IPS-NIHi7 (cell line): ENCODE measurements at regions not wholly inside any gene's neighbourhood (a gene's known extent, or its start where the extent isn't known, plus 50 kb on each side); places are given as distances from the start of the nearest gene placed in this dataset.
"Not testable (repeated sequence)": the region's sequence is repeated elsewhere in the genome, so short reads cannot be mapped to it uniquely, and the experiment has no call there.

Source experiments
- DNase-seq: peaks from one replicate; pipeline ENCODE4 v3.0.0; 2012; ENCODE audit warnings: mixed read lengths; ENCODE audit errors: extremely low spot score

DNA sequence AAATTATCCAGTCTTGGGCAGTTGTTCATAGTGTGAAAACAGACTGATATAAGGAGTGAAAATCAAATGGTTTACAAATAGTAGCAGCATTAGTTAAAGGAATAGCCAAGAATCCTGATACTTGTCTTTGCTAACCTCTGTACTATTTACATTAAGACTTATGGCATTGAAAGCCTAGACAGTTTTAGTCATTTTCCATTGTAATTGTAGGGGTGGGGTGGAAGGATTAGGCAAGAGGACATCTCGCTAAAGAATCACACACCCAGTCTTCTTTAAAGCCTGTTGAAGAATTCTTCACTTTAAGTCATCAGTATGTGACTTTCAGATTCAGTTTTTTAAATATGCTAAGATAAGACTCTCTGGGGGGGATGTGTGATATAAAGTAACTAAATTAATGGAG is 207.5 kb upstream of the PHACTR1 start:
- no peak for DNase-seq

DNA sequence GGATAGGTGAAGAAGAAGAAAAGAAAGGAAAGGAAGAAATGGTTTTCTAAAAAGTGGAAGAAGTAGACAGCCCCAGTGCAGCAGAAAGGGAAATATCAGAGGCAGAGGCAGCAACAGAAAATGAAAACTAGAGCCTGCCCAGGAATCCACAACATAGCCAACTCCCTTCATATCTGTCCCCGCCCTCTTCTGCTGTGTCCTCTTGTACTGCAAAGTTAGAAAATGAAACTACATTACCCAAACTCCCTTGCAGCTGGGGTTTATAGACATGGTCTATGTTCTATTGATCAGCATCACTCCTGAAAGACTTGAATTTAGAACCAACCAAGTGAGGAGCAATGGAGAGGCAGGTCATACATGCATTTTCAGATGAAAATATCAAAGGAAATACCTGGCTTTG is 200.5 kb upstream of the PHACTR1 start:
- DNase-seq: no peak

DNA sequence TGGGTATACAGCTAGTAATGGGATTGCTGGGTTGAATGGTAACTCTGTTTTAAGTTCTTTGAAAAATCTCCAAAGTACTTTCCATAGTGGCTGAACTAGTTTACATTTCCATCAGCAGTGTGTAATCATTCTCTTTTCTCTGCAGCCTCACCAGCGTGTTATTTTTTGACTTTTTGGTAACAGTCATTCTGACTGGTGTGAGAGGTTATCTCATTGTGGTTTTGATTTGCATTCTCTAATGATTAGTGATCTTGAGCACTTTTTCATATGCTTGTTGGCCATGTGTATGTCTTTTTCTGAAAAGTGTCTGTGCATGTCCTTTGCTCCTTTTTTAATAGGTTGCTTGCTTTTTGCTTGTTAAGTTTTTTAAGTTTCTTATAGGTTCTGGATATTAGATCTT is 194.2 kb upstream of the PHACTR1 start:
- no peak for DNase-seq

DNA sequence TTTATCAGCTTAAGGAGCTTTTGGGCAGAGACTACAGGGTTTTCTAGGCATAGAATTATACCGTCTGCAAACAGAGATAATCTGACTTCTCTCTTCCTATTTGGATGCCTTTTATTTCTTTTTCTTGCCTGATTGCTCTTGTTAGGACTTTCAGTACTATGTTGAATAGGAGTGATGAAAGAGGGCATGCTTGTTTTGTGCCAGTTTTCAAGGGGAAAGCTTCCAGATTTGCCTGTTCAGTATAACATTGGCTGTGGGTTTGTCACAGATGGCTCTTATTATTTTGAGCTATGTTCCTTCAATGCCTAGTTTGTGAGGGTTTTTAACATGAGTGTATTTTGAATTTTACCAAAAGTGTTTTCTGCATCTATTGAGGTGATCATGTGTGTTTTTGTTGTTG is 192.8 kb upstream of the PHACTR1 start:
- DNase-seq: no peak

DNA sequence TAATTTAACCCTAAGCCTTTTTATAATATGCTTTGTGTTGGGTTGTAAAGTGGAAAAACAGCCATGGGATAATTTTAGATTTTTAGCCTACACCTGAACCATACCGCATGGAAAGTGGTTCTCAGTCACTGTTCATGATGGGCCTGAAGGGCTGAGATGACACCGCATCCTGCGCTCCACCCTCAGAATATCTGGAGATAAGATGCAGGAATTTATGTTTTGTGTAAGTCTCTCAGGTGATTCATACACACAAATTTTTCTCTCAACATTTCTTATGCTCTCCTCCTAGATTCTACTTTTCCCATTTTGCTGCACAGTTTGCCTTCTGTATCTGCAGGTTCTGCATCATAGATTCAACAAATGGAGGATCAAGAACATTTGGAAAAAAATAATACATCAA is 191.3 kb upstream of the PHACTR1 start:
- no peak for DNase-seq

DNA sequence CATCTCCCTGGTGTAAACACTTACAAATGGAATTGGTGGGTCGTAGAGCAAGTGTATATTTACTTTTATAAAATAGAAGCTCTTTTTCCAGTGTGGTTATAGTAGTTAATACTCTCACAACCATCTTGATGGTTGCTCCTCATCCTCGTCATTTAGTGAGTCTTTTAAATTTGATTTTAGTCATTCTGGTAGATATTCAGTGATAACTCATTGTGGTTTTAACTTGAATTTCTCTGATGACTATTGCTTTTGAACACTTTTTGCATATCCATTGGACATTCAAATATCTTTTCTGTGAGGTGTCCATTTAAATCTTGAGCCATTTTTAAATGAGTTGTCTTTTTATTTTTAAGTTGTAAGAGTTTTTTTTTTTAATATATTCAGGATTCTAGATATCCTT is 189.2 kb upstream of the PHACTR1 start:
- DNase-seq: no peak

DNA sequence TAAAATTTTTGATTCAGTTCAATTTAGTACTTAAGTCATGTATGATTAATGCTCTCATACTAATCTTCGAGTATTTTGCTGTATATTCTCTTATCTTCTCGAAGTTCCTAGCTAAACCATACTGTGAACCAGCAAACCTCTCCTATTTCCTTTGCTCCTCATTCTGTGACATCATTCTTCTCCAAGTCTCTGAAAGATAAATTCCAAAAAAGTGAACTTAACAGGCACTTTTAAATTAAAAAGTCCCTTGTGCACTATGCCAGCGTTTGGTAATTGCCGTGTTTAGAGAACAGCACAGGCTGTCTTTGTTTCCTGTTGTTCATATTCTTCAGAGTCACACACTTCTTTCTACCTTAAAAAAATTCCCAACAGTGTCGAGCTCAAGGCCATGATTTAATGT is 188.4 kb upstream of the PHACTR1 start:
- no peak for DNase-seq

DNA sequence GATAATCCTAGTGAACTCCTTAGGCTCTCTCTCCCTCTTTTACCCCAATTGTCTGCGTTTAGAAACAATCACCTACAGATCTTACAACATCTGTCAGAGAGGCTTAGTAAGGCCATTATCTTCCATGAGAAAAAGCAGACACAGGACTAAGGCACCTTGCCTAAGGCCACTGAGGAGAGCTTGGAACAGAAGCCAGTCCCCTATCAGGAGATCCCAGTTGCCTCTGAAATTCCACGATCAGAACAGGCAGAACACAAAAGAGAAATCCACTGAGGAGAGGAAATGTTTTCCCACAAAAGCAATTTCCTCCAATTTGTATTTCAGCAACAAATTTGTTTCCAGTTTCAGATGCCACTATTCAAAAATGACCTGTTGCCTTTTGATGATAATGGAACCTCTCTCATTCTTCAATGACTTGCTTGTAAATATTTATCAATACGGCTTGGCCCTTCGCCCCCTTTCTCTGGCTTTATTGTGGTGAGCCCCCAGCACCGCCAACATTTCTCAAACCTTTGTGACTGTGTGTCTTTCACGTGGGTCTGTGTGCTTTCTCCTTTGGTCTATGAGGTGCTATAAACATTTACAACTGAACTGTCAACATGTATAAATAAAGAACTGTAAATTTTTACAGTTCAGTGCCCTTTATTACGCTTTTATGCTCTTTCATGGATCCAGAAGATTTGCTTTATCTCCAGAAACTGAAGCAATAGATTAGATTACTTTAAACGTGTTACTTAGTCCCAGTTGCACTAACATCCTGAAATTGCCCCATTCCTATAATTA is 187.8 kb upstream of the PHACTR1 start:
- DNase-seq: no peak

DNA sequence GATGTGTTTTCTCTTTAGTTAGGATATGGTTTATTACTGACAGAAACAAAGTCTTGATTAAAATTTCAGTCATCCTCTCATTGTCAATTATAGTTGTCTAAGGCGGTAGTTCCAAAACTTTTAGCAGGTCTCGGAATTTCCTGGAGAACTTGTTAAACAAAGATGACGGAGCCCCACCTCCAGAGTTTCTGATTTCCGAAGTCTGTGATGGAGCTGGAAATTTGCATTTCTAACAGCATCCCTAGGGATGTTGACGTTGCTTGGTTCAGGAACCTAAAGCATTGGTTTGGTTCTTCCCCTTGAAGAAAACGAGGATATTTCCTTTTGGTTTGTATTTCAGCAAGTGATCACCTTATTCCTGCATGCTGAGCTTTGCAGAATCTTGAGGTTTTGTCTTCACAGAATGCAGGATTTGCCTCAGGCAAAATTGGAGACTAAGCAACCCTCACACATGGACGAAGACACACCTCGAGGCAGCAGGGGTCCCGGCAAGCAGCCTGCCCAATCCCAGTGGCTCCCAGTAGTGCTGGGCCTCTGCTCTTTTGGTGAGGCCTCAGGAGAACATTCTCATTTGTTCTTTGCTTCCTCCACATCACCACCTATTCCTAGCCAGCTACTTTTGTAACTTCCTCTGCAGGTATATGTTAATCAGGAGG is 187.1 kb upstream of the PHACTR1 start:
- no peak for DNase-seq

DNA sequence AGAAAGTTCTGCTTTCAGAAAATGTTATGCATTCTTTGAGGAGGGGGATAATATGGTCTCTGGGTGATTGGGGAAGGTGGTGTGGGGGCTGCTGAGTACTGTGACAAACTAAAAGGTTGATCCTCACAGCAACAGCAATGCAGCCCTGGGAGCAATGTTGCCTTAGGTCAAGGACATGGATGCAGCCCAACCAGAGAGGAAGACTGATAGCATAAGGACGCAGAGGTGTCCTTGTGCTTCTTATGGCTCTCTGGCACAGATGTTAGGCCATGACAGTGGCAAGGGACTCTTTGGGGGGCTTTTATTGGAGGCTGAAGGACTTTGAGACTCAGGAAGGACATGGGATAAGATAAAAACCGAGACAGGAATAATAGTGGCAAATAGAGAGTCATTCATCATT is 186.2 kb upstream of the PHACTR1 start:
- no peak for DNase-seq

DNA sequence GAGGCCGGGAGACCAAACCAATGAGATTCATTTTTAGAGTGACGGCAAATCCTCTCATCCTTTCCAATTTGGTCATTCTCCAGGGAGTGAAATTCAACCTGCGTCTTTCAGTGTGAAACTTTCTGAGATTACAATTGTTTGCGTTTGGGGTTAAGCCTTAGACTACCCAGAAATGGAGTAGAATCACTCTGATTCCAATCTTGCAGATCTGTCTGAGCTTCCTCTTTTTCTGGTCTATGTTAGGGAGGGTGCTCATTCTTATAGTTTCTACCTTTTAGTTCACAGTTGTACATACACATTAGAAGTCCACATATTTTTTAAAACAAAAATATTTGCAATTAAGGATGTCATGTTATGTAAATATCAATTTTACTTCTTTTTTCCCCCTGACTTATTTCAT is 183.0 kb upstream of the PHACTR1 start:
- DNase-seq: no peak

DNA sequence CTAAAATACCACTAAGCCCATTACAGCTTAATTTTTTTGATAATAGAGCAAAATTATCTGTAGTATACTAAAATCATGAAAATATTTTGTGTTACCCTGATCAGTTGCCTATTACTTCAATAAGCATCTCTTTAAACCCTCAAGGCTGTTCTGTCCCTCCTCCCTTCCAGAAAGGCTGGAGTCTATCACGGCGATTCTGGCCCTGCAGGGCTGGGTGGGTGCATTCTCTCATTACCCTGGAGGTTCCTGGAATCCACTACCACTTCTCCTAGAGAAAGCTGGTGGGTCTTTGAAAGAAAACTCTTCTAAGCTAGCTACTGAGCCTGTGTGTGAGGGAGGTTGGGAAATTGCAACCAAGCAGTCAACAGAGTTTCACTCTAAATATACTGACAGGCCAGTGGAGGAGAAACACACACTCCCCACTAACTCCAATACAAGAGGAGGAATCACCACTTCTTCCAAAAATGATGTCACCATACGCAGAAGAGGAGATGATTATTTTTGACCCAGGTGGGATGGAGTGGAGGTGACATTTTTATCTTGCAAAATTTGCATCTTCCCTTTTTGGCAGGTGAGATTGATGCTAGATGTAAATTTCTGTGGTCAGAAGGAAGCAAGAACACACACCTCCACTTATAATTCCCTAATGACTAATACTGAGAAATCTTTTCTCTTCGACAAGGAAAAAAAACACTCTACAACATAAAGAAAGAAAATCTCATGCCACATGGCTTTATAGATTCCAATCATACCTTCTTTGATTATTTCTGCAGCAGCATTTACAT is 182.3 kb upstream of the PHACTR1 start:
- DNase-seq: no peak

DNA sequence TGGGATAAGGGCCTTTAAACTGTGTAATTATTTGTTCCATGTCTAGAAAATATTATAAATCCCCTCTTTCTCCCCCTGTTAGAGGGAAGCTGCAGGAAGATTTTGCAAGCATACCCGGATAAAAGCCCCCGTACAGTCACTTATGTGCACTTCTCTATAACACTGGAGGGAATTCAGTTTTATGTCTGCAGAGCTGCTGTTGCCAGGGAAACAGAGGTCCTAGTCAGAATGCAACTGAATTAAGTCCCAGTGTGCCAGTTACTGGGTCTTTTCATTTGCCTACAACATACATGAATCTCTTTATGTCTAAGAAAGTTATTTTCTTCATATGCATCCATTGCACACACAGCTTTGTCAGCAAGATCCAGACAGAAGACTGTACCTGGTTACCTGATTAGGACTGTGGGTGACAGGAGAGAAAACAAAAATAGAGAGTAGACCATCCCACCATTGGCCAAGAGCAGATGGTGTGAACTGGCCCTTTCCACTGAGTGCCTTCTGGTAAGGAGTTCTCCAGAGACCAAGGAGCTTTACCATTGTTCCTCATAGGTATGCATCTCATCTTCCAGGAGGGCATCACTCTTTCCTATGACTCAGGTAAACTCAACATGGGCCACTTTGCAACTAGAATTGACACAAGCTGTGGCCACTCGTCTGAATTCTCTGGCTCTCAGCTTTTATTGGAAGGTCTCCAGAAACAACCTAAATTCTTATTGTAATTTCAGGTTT is 180.8 kb upstream of the PHACTR1 start:
- DNase-seq: no peak

DNA sequence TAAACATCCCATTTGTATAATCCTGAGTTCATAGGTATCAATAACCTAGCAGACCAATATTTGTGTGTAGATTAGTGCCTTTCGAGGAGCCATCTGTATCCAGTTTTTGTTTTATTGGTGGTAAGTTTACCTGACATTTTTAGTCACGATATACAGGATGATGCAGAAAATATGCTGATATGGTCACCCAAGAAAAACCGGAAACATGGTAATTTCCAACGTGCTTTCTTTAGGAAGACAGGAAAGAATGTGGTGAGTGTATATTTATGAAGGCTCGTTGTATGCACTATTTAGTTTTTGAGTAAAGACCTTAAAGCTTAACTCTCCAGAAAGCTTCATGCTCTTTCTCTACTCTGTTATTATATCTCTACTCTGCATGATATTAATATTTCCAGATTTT is 180.2 kb upstream of the PHACTR1 start:
- DNase-seq: no peak

DNA sequence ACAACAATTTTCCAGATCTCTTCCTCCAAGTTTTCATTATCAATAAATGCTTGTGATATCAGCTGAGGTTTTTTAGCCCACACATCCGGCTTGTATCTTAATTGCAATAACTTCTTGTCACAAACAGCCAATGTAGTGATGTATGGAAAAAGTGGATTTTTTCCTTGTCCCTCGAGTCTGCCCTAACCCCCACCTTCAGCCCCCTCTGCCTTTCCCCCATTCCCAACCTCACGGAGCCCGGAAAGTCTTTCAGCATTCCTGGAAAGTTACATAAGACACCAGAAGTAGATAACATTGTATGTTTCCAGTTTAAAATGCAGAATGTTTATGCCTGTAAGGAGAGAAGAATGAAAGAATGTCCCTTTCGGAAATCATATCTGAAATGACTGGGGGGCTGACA is 179.2 kb upstream of the PHACTR1 start:
- DNase-seq: no peak

DNA sequence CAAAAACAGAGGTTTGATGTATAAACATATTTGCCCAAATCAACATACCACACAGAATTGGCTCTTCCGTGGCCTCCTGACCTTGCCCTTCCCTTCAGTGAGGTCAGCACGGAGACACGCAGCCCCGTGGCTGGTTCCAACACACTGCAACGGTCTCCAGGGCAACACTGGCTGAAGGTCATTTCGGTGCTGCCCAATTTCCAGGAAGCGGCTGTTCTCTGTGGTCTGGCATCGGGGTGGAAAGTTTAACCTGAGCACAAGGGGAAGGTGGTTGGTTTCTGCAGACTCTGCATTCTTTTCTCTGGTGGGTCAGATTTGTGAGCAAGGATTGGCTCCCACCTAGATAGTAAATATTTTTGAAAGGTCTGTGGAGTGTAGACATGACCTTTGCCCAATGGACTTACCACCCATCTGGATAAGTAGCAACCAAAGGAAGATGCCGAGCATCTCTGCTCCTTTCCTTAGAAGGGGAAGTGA is 177.6 kb upstream of the PHACTR1 start:
- no peak for DNase-seq

DNA sequence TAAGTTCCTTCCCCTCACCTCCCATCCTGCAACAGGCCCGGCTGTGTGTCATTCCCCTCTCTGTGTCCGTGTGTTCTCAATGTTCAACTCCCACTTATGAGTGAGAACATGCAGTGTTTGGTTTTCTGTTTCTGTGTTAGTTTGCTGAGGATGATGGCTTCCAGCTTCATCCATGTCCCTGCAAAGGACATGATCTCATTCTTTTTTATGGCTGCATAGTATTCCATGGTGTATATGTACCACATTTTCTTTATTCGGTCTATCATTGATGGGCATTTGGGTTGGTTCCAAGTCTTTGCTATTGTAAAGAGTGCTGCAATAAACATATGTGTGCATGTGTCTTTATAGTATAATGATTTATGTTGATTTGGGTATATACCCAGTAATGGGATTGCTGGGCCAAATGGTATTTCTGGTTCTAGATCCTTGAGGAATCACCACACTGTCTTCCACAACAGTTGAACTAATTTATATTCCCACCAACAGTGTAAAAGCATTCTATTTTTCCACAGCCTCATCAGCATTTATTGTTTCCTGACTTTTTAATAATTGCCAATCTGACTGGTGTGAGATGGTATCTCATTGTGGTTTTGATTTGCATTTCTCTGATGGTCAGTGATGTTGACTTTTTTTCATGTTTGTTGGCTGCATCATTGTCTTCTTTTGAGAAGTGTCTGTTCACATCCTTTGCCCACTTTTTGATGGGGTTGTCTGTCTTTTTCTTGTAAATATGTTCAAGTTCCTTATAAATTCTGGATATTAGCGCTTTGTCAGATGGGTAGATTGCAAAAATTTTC is 174.1 kb upstream of the PHACTR1 start:
- DNase-seq: not testable (repeated sequence)

DNA sequence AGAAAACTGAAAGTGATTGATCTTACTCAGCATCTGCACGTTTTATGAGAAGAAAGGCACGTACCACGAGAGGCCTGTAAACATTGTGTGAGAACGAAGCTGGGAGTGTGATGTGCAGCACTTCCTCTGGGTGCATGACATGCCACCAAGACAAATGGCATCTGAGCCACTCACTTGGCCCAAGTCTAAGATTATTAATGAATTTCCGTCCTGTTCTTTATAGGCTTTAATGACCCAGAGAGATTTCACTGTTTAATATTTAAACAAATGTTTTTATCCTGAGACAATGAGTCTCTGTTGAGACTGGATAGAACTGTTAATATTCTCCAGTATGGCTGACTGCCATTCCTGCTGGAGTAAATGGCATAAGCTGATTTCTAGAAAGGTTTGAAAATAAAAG is 172.6 kb upstream of the PHACTR1 start:
- no peak for DNase-seq

DNA sequence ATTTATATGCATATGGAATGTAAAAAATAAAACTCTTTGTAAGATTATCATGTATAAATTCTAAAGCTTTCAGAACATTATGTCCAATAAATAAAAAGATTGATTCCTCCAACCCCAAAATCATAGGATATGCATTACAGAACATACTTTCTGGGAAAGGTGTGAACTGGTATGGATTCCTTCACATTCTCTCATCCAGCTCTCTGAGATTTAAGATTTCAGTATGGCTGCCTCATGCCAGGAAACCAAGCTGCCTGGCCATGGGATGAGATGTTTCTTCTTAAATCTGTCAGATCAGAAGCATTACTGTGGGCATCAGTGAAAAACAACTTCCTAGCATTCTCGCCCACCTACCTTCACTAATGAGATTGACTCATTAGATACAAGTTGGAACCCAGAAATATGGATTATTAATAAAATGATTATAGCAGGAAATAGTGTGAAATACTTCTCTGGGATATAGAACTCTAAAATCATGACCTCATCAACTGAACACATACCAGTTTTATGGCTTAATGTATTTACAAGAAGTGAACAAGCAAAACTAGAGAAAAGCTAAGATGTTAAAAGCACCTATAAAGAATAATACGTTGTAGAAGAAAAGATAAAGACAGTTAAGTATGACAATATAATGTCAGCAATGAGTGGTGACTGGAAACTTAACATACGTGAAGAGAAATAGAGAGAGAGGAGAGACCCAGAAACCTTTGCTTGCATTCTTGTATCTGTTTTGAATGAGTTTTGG is 171.6 kb upstream of the PHACTR1 start:
- no peak for DNase-seq

DNA sequence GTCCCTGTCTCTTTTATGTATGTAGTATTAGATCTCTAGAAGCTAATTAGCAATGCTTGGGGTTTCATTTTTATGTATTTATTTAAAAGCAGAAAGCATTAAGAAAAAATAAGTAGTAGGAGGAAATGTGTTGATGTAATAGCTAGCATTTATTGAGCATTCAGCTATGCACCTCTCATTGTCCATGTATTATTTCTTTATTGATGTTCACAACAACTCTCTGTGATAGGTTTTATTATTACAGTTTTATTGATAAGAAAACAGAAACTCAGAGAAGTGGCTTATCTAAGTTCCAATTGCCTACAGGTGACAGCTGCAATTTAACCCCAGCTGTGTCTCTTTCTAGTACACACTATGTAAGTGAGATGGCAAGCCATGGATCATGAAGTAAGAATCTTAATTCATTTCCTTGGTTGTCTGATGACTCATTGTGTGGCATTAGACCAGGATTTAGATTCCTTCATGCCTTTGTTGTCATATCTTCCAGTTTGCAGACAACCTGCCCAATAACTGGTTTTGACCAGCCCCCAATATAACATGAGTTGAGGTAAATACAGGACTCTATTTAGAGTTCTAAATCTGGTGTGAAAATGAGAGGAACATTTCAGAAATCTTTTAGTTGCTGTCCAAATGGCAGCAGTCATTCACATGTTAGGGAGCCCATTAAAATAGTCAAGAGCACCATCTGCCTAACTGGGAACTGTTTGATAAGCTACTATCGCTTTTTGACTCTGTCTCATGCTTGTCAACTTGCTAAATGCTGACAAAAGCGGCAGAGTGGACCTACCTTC is 170.8 kb upstream of the PHACTR1 start:
- DNase-seq: no peak
